ENCODE measurements at regions not wholly inside any gene's neighbourhood (a gene's known extent, or its start where the extent isn't known, plus 50 kb on each side); places are given as distances from the start of the nearest gene placed in this dataset.

GRCh38 chr15:81506071-81506470 lies 132.1 kb upstream of the TMC3 start:
- H3K14ac ChIP-seq (ENCODE audit: low read length) = no peak overlapping the region
- H3K79me2 ChIP-seq (ENCODE audit: control insufficient read depth, insufficient read depth, low read length, poor library complexity) = no peaks in the 10 kb centered on the region
- H3K4me3 ChIP-seq (ENCODE audit: low read depth, low read length) = no peak overlapping the region
- no peak overlapping the region for H3K4me2 ChIP-seq (ENCODE audit: low read length)
- no peaks in the 10 kb centered on the region for H3K79me1 ChIP-seq (ENCODE audit: low read length)
- no peak overlapping the region for H3K4ac ChIP-seq (ENCODE audit: low read depth, low read length)
- no peak overlapping the region for H3K18ac ChIP-seq (ENCODE audit: low read length)
- no peak overlapping the region for H3K23ac ChIP-seq (ENCODE audit: low read length)
- H3K27ac ChIP-seq (ENCODE audit: low read depth, low read length) = no peak overlapping the region
- no peak overlapping the region for H4K12ac ChIP-seq (ENCODE audit: low read depth, low read length)
- no peak overlapping the region for H2AFZ ChIP-seq (ENCODE audit: insufficient read depth, low read length, poor library complexity)
- peak in 1 of 2 donors; percentile 19 for DNase-seq
- no peaks in the 10 kb centered on the region for H3K9me3 ChIP-seq (ENCODE audit: insufficient read depth, low read depth, low read length)
- H4K91ac ChIP-seq (ENCODE audit: low read depth, low read length) = no peak overlapping the region
- no peaks in the 10 kb centered on the region for H3K36me3 ChIP-seq (ENCODE audit: control insufficient read depth in 1 of 2, insufficient read depth in 2 of 2, low read length in 2 of 2)
- no peaks in the 10 kb centered on the region for H3K27me3 ChIP-seq (ENCODE audit: insufficient read depth, low read length)
- H2BK5ac ChIP-seq (ENCODE audit: low read depth, low read length, poor library complexity) = no peak overlapping the region
- H2AK5ac ChIP-seq (ENCODE audit: low read length) = no peak overlapping the region
- no peaks in the 10 kb centered on the region for H3K4me1 ChIP-seq (ENCODE audit: control insufficient read depth in 1 of 2, insufficient read depth in 2 of 2, low read length in 2 of 2)
- no peak overlapping the region for H4K8ac ChIP-seq (ENCODE audit: low read depth, low read length)
- no peak overlapping the region for H2BK120ac ChIP-seq (ENCODE audit: insufficient read depth, low read length, poor library complexity)
- no peak overlapping the region for H2BK12ac ChIP-seq (ENCODE audit: low read length)
- WGBS (ENCODE audit: extremely low coverage, insufficient coverage, insufficient read length) = no CpG with 5 or more reads among the region's 2 CpGs
- H3K9ac ChIP-seq (ENCODE audit: low read length) = no peak overlapping the region

DNA sequence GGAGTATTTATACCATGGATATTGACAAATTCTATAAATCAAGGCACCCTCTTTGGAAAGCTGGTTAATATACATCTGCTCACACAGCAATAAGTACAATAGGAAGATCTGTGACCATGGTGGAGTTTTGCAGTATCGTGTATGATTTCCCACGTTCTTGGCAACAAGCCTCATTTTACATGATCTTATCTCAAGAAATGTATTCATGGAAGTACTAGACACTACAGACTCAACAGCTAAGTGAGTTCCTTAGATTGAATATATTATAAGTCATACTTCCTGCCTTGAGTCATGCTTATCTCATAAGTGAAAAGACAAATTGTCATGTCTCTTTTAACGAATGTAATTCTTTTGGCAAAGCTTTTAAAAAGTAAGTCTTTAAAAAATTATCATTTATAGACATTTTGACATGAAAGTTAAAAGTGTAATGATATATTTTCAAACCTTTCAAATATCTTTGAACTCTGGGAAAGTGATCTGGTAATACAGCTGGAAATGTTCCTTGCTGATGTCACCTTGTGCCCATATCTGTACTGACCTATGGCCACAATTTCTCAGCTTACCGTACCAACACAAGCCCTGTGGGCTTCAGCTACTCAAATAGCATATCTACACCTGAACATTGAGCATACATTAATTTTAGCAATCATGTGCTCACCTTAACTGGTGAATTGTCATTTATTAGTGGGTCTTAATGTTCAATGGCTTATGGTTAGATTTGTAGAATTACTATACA lies 130.3 kb upstream of the TMC3 start:
- Histone ChIP-seq H4K8ac (ENCODE audit: low read depth, low read length) (no peak overlapping the region), H3K79me2 (ENCODE audit: control insufficient read depth, insufficient read depth, low read length, poor library complexity) (no peaks in the 10 kb centered on the region), H4K91ac (ENCODE audit: low read depth, low read length) (no peak overlapping the region), H3K36me3 (ENCODE audit: control insufficient read depth in 1 of 2, insufficient read depth in 2 of 2, low read length in 2 of 2) (no peaks in the 10 kb centered on the region), H3K4ac (ENCODE audit: low read depth, low read length) (no peak overlapping the region), H4K12ac (ENCODE audit: low read depth, low read length) (no peak overlapping the region), H2AK5ac (ENCODE audit: low read length) (no peak overlapping the region), H3K4me1 (ENCODE audit: control insufficient read depth in 1 of 2, insufficient read depth in 2 of 2, low read length in 2 of 2) (no peaks in the 10 kb centered on the region), H3K23ac (ENCODE audit: low read length) (no peak overlapping the region), H2BK120ac (ENCODE audit: insufficient read depth, low read length, poor library complexity) (no peak overlapping the region), H2BK5ac (ENCODE audit: low read depth, low read length, poor library complexity) (no peak overlapping the region), H3K27me3 (ENCODE audit: insufficient read depth, low read length) (no peaks in the 10 kb centered on the region), H2AFZ (ENCODE audit: insufficient read depth, low read length, poor library complexity) (no peak overlapping the region), H3K18ac (ENCODE audit: low read length) (no peak overlapping the region), H2BK12ac (ENCODE audit: low read length) (no peak overlapping the region), H3K9me3 (ENCODE audit: insufficient read depth, low read depth, low read length) (no peaks in the 10 kb centered on the region), H3K4me2 (ENCODE audit: low read length) (no peak overlapping the region), H3K14ac (ENCODE audit: low read length) (no peak overlapping the region), H3K27ac (ENCODE audit: low read depth, low read length) (no peak overlapping the region), H3K79me1 (ENCODE audit: low read length) (no peaks in the 10 kb centered on the region), H3K9ac (ENCODE audit: low read length) (no peak overlapping the region), H3K4me3 (ENCODE audit: low read depth, low read length) (no peak overlapping the region)
- peak; percentile 56 to 81 for DNase-seq
- no CpG with 5 or more reads among the region's 4 CpGs for WGBS (ENCODE audit: extremely low coverage, insufficient coverage, insufficient read length)

DNA sequence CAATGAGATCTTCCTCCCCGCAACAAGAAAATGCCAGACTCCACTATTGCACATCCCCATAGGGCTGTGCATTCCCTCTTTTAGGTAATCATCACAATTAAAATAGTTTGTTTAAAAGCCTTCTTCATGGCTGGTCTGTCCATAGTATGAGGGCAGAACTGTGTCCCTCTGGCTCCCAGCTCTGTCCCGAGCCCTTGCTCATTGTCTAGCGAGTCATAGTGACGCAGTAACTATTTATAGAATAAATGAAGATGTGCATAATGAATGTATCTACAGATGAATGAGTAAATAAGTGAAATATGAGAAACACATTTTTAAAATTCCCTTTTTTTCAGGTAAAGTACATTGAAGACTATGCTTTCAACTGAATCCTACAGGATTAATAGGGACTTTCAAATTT lies 128.4 kb upstream of the TMC3 start:
- no peak overlapping the region for H2BK120ac ChIP-seq (ENCODE audit: insufficient read depth, low read length, poor library complexity)
- WGBS (ENCODE audit: extremely low coverage, insufficient coverage, insufficient read length) = no CpG with 5 or more reads among the region's 4 CpGs
- H3K79me2 ChIP-seq (ENCODE audit: control insufficient read depth, insufficient read depth, low read length, poor library complexity) = no peaks in the 10 kb centered on the region
- no peaks in the 10 kb centered on the region for H3K4me1 ChIP-seq (ENCODE audit: control insufficient read depth in 1 of 2, insufficient read depth in 2 of 2, low read length in 2 of 2)
- H2BK12ac ChIP-seq (ENCODE audit: low read length) = no peak overlapping the region
- DNase-seq = peak; percentile 24 to 67
- H2AFZ ChIP-seq (ENCODE audit: insufficient read depth, low read length, poor library complexity) = no peak overlapping the region
- no peak overlapping the region for H3K23ac ChIP-seq (ENCODE audit: low read length)
- H4K12ac ChIP-seq (ENCODE audit: low read depth, low read length) = no peak overlapping the region
- H3K14ac ChIP-seq (ENCODE audit: low read length) = no peak overlapping the region
- no peak overlapping the region for H2BK5ac ChIP-seq (ENCODE audit: low read depth, low read length, poor library complexity)
- no peaks in the 10 kb centered on the region for H3K36me3 ChIP-seq (ENCODE audit: control insufficient read depth in 1 of 2, insufficient read depth in 2 of 2, low read length in 2 of 2)
- no peak overlapping the region for H3K9ac ChIP-seq (ENCODE audit: low read length)
- no peak overlapping the region for H3K27ac ChIP-seq (ENCODE audit: low read depth, low read length)
- no peak overlapping the region for H3K4me2 ChIP-seq (ENCODE audit: low read length)
- no peak overlapping the region for H4K8ac ChIP-seq (ENCODE audit: low read depth, low read length)
- H4K91ac ChIP-seq (ENCODE audit: low read depth, low read length) = no peak overlapping the region
- H3K4me3 ChIP-seq (ENCODE audit: low read depth, low read length) = no peak overlapping the region
- no peak overlapping the region for H3K18ac ChIP-seq (ENCODE audit: low read length)
- no peaks in the 10 kb centered on the region for H3K79me1 ChIP-seq (ENCODE audit: low read length)
- no peaks in the 10 kb centered on the region for H3K27me3 ChIP-seq (ENCODE audit: insufficient read depth, low read length)
- no peak overlapping the region for H3K4ac ChIP-seq (ENCODE audit: low read depth, low read length)
- H2AK5ac ChIP-seq (ENCODE audit: low read length) = no peak overlapping the region
- no peaks in the 10 kb centered on the region for H3K9me3 ChIP-seq (ENCODE audit: insufficient read depth, low read depth, low read length)

DNA sequence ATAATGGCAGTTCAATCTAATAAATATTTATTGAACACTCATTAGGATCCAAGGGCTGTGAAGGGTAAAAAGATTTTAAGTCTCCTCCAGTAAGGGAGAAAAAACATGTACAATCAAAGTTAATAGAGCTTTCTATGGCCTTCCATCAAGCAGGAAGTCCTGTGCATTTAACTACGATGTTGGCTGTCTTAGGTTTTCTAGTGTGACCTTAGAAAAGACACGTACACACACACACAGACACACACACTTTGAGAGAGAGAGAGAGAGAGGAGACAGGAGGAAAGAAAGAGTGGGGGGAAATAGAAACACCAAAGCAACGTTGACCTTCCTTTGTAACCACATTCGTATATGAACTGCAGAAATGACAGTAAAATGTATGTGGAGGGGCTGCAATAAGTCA lies 126.1 kb upstream of the TMC3 start:
- no CpG with 5 or more reads among the region's 4 CpGs for WGBS (ENCODE audit: extremely low coverage, insufficient coverage, insufficient read length)
- no peak overlapping the region for H4K91ac ChIP-seq (ENCODE audit: low read depth, low read length)

More for the DNA sequence above, 126.1 kb upstream of the TMC3 start:
- Histone ChIP-seq H2AFZ (ENCODE audit: insufficient read depth, low read length, poor library complexity) (no peak overlapping the region), H2AK5ac (ENCODE audit: low read length) (no peak overlapping the region), H3K4ac (ENCODE audit: low read depth, low read length) (no peak overlapping the region), H3K9me3 (ENCODE audit: insufficient read depth, low read depth, low read length) (peaks cover 2% of the 10 kb centered on the region), H4K12ac (ENCODE audit: low read depth, low read length) (no peak overlapping the region), H3K79me2 (ENCODE audit: control insufficient read depth, insufficient read depth, low read length, poor library complexity) (no peaks in the 10 kb centered on the region), H2BK5ac (ENCODE audit: low read depth, low read length, poor library complexity) (no peak overlapping the region), H3K9ac (ENCODE audit: low read length) (no peak overlapping the region), H3K23ac (ENCODE audit: low read length) (no peak overlapping the region), H3K4me1 (ENCODE audit: control insufficient read depth in 1 of 2, insufficient read depth in 2 of 2, low read length in 2 of 2) (no peaks in the 10 kb centered on the region), H3K36me3 (ENCODE audit: control insufficient read depth in 1 of 2, insufficient read depth in 2 of 2, low read length in 2 of 2) (no peaks in the 10 kb centered on the region), H3K4me3 (ENCODE audit: low read depth, low read length) (no peak overlapping the region), H2BK120ac (ENCODE audit: insufficient read depth, low read length, poor library complexity) (no peak overlapping the region), H3K4me2 (ENCODE audit: low read length) (no peak overlapping the region), H2BK12ac (ENCODE audit: low read length) (no peak overlapping the region), H3K18ac (ENCODE audit: low read length) (no peak overlapping the region), H3K79me1 (ENCODE audit: low read length) (no peaks in the 10 kb centered on the region), H4K8ac (ENCODE audit: low read depth, low read length) (no peak overlapping the region), H3K27me3 (ENCODE audit: insufficient read depth, low read length) (no peaks in the 10 kb centered on the region), H3K14ac (ENCODE audit: low read length) (no peak overlapping the region), H3K27ac (ENCODE audit: low read depth, low read length) (no peak overlapping the region)
- DNase-seq = no peak
